HTR-8/SVneo (cell line): ENCODE measurements at regions not wholly inside any gene's neighbourhood (a gene's known extent, or its start where the extent isn't known, plus 50 kb on each side); places are given as distances from the start of the nearest gene placed in this dataset.
"Not testable (repeated sequence)": the region's sequence is repeated elsewhere in the genome, so short reads cannot be mapped to it uniquely, and the experiment has no call there.

Experiments
- DNase-seq: peaks from one replicate; pipeline ENCODE4 v3.0.0; 2011; ENCODE audit warnings: low spot score, mixed read lengths; ENCODE audit not compliant: insufficient read length
- FAIRE-seq: peaks from 2 replicates; lab custom pipeline; 2011; peaks lifted over from hg19 to GRCh38; lab: Jason Lieb, UNC

DNA sequence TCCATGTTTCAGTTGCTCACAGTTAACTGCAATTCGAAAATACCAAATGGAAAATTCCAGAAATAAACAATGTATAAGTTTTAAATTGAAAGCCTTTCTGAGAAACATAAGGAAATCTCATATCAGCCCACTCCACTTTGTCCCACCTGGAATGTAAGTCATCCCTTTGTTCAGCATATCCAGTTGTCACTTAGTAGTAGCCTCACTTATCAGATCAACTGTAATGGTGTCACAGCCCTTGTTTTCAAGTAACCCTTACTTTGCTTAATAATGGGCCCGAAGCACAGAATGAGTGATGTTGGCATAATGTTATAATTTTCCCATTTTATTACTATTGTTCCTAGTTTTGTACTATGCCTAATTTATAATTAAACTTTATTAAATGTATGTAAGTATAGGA, 646.8 kb downstream of the C12orf50 start:
- FAIRE-seq, result no peak
- no peak for DNase-seq

DNA sequence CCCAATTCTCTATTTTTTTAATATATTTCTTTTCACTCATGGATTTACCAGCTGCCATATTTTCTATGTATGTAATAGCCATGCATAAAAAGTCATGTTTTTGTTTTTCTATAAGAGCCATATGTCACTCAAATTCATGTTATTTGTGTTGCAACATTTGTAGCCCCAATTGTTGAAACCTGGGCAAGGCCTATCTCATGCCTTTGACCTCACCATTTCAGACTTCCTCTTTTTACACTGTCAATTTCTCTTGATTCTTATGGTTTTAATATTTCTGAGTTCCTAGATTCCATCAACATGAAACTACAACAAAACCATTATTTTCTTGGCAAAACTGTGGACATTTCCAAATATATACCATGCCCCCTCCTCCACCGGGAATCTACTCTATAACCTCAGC, 647.5 kb downstream of the C12orf50 start:
- DNase-seq, result no peak

DNA sequence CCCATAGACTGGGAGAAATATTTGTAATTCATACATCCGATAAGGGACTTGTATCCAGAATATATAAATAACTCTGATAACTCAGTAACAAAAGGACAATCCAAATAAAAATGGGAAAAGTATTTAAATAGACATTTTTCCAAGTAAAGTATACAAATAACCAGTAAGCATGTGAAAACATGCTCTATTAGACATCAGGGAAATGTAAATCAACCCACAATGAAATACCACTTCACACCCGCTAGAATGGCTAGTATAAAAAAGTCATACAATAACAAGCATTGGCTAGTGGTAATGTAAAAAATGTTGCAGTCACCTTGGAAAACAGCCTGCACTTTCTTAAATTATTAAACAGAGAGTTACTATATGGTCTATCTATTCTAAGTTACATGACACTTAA, 650.7 kb downstream of the C12orf50 start:
- FAIRE-seq (no peak), DNase-seq (no peak)

More for the DNA sequence above, 647.5 kb downstream of the C12orf50 start:
- no peak for FAIRE-seq

DNA sequence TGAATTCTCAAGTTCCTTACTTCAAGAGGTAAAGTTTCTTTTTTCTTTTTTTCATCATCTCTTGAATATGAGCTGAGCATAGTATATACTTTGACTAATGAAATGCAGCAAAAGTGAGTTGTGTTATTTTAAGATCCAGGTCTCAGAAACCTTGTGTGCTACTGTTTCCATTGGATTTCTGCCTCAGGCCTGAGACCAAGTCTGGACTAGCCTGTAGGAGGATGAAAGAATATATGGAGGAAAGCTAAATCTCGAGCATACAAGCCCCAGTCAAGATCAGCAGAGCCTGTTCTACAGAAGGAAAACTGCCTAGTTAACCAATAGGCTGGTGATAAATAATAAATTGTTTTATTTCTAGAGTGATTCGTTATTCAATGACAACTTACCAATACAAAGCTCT, 652.5 kb downstream of the C12orf50 start:
- no peak for FAIRE-seq
- DNase-seq, result no peak

DNA sequence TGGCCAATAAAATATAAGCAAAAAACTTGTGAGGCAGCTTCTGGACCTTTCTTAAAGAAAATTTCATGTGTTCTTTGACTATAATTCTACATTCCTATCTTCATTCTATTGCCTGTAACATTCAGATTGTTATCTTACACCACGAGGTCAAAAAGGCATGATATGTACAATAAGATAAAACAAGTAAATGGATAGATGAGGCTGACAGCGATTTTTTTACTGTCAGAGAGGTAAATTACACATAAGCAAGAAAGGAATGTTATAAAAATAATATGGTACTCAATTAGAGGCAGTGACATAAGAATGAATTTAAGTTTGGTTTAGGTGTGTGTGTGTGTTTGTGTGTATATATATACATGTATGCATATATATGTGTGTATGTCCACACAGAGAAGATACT, 660.0 kb downstream of the C12orf50 start:
- no peak for FAIRE-seq
- no peak for DNase-seq

DNA sequence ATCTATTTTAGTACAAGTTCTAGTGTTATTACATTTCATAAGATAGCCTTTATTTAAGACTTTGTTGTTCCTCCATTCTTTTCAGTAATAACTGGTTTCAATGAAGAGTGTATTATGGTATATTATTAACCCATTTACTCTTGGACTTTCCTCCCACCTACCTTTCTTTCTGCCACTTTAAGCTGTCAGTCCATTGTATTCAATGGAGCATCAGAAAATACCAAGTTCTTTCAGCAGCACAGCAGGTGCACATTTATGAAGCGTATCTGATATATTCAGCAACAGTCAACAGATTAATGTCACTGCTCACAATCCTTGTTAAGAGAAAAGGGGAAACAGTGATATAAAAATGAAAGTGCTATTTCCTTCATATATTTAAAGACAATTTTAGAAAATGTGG, 660.9 kb downstream of the C12orf50 start:
- DNase-seq (no peak), FAIRE-seq (no peak)

DNA sequence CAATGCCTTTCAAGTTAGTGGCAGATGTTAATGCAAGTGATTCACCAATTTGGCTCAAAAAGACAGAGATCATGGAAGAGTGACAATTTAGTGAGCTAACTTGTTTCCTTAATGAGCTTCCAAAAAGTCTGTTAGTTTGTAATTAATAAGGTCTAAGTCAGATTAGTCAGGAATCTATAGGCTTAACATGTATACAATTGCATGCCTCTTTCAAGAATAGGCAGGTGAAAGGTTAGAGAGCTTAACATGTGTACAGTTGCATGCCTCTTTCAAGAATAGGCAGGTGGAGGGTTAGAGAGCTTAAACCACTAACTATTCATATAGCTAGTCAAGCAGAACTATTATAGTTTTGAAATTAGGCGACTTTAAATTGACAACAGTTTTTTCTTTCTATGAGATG, 663.8 kb downstream of the C12orf50 start:
- FAIRE-seq, result no peak
- no peak for DNase-seq

DNA sequence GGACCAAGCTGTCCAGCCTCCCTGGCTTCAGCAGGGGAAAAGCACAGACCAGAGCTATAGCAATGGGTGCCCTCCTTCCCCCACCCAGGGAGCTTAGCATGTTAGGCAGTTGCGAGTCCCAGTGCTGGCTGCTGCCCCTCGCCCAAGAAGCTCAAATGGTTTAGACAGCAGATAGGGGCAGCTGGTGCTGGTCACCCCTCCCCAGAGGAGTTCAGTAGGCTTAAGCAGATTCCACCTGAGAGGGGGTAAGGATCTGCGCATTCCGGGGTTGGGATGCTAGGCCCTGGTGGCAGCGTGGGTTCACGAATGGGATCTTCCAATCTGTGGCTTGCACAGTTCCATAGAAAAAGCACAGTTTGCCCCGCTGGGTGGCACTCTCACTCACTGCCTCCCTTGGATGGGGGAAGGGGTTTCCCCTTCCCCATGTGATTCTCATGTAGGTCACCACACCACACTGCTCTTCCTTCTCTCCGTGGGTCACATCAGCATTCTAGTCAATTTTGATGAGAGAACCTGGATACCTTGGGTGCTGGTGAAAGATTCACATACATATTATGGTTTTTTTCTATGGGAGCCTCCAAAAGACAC, 665.6 kb downstream of the C12orf50 start:
- FAIRE-seq, result no peak
- DNase-seq, result no peak

DNA sequence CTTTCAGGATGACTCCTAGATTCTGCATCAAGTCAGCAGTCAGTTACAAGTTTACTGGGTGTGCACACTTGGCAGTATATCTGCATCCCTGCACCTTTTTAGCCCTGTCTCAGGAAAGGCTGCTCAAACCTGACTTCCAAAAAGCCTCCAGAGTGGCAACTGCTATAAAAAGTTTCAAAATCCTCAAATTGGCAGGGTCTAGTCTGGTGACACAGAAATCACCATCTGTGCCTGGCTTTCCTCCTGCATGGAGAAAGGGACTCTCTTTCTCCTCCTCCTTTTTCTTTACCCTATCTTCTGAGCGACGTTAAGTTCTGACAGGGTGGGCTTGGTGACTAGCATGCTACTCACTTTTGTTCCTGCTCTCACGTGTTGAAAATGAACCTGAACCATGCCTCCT, 679.5 kb downstream of the C12orf50 start:
- no peak for FAIRE-seq

DNA sequence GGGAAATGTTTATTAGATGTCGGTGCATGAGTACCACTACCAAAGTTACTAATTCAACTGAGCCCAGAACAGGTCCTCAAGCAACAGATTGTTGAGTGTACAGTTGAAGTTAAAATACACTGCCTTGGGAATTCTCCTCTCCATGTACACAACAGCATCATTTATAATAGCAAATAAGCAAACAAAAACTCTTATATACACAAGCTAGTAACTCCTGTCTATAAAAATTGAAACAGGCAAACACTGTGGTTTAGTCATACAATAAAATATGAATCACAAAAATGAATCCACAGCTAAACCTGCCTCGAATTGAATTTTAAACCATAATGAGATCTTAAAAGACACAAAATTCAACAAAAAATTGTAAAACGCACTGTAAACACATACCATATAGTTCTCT, 681.1 kb downstream of the C12orf50 start:
- FAIRE-seq (no peak), DNase-seq (no peak)

More for the DNA sequence above, 679.5 kb downstream of the C12orf50 start:
- DNase-seq, result no peak

DNA sequence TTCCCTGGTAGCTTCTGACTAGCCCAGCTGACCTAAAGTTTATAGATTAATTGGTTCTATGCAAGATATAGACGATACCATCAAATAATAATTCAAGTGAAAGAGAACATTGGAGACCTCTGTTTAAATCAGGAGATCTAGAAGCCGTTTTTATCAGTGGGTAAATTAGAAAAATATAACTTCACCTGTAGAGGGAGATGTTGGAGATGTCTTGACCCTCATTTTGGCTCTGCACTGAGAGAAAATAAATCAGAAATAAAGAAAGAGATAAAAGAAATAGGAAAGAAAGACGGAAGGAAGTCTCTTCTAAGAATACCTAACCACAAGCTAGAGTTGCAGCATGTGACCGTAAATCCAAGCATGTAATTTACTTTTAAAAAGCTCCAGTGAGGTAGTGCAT, 684.5 kb downstream of the C12orf50 start:
- FAIRE-seq (no peak), DNase-seq (no peak)

DNA sequence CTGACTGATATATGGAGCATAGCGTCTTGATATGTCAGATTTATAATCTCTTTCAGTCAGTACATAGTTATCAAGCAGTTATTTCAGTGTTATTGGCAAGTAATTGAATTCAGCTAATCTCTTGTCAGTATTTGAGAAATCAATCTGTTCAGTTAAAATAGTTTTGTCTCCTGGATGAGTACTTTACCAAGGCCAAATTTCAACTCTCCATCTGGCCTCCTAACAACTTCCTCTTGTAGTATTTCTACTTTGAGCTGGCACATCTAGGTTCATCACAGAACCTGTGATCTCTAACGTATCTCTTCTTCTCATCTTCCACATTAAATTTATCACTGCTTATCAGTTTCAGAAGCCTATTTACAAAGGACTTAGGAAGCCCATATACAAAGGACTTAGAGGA, 690.5 kb downstream of the C12orf50 start:
- FAIRE-seq, result no peak
- no peak for DNase-seq

DNA sequence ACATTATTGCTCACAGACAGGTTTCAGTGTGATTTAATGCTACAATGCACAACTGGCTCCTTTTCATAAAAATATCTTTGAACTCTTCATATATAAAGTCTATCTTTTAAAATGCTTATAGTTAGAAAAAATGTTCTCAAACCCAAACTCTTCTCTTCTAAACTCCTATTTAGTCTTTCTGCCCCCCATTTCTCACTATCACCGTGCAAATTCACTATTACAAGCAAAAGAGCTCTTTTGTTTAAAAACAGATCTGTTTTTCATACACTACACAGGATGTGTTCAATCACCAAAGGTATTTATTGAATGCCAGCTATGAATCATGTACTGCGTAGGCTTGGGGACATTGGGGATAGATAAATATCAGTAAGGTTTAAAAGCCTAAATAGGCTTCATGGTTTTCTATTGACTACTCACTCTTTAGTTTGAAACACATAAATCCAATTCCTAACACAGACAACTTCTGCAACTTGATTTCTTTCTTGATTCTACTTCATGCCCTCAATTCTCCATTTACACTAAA, 692.3 kb downstream of the C12orf50 start:
- DNase-seq (no peak), FAIRE-seq (no peak)

DNA sequence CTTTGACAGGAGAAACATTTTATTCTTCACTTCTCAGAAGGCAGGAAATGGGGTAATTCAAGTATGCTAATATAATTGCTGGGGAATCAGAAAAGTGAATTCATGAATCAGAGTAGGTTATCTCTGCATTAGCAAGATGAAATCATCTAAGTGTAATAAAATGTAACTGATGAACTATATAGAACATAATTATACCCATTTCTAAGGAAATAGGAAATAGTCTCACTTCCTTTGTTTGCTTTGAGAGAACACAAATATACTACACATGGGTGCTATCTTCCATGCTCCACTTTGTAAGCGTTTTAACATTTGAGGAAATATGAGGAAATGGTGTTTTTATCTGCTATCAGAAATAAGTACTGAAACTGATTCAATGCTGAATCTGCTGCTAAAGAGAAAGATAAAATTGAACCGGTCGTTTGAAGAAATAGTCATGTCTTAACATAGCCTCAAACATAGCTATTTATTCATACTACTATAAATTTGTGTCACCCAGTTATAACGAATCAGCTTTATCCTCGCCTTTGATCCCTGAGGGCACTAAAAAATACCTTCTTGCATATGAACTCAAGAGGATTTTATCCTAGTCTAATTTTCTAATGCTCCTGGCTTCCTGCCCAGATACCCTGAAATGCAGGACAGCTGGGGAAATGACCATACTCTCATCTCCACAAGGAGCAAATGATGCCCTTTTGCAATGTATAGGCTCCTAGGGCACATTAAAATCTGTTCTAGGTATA, 696.0 kb downstream of the C12orf50 start:
- DNase-seq (no peak), FAIRE-seq (no peak)

DNA sequence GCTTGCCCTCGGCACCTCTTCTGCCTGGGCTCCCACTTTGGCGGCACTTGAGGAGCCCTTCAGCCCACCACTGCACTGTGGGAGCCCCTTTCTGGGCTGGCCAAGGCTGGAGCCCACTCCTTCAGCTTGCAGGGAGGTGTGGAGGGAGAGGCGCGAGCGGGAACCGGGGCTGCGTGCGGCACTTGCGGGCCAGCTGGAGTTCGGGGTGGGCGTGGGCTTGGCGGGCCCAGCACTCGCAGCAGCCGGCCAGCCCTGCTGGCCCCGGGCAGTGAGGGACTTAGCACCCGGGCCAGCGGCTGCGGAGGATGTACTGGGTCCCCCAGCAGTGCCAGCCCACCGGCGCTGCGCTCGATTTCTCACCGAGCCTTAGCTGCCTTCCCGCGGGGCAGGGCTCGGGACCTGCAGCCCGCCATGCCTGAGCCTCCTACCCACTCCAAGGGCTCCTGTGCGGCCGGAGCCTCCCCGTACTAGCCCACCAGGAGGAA, 699.1 kb downstream of the C12orf50 start:
- FAIRE-seq, DNase-seq: not testable (repeated sequence)

DNA sequence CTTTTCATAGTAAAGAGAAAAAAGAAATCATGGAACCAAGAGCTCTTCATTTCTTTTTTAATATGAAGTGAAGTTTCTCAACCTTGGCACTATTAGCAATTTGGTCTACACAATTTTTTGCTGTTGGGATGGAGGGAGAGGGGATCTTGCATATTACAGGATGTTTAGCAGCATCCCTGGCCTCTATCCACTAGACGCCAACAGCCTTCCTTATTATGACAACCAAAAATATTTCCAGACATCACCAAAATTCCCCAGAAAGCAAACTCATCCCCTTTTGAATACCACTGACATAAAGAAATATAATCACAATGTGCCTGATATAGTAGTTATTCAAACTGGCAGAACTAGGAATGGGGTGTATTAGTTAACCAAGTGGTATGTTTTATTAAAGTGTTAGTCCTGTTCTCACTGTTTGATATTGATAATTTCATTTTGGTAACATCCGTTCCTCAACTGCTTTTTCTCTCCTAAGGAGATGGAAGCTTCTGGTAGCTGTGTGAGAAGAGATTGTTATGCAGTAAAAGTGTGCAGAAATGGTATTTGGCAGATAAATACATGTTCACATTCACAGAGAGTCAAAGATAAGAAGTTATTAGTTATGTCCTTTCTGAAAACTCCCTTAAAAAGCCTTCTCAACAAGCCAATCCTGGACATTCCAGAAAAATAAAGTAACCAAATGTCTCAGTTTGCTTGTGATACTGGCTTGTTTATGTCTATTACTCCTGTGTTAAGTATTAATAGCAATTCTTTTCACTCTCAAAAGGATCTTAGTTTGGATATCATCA, 699.9 kb downstream of the C12orf50 start:
- no peak for DNase-seq
- no peak for FAIRE-seq

DNA sequence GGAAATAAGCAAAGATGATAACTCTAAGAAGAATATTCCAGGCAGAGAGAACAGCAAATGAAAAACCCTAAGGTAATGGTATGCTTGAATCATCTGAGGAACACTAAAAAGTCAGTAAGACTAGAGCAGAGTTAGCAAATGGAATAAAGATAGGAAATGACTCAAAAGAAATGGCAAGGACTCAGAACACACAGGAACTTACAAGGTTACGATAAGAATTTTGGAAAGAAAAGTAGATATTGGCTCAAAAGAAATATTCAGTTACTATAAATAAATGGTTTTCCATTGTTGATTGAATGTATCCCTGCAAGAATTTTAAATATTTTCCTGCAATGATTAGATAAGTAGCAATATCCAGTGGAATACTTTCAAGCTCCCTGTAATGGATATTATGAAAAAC, 705.8 kb downstream of the C12orf50 start:
- DNase-seq (no peak), FAIRE-seq (no peak)

DNA sequence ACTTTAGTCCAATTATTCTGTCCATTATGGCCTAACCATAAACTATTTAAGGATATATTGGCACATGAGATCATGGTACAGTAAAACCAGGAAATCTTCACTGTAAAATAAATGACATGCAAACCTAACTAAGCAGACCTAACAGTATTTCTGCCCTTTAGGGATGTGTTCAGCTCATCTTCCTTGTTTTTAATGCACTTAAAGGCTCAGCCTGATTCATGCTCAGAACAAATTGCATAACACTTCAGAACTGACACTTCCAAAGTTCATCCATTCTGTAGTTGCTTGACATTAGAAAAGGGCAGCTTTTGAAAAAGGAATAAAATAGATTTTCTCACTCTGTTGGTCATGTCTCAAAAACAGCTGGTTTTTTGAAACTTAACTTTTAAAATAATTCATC, 708.5 kb downstream of the C12orf50 start:
- no peak for FAIRE-seq
- DNase-seq, result no peak

DNA sequence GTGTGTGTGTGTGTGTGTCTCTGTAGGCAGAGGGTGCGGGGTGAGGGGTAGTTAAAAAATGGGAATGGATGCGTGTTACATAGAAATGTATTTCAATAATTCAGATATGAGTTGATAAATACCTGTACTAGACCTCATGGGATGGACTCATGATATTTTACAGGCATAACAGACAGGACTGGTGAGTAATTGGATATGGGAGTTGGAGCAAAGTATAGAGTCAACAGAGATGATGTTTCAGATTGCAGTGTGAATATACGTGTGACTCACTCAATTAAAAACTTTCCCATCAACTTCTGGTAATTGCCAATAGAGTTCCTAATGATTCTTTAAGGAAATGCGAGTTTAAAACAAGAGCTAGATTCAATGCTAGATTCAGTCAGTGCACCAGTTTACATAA, 711.9 kb downstream of the C12orf50 start:
- no peak for FAIRE-seq
- no peak for DNase-seq

DNA sequence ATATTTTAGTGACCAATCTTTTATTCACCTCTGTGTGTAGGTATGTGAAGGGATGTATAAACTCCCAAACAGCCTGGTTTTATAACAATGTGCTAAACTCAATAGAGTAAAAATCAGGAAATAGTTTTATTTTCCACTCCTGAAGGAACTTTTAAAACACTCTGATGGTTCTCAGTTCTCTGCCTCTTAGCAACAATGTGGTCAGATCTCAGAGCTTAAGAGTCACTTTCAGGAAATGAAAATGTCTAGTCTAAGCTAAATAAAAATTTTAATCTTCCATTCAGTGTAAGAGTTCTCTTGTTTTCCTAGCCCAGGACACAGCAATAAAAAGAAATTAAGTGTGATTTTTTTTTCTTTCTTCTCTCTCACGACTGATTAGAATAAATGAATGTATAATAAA, 718.0 kb downstream of the C12orf50 start:
- FAIRE-seq, result no peak

DNA sequence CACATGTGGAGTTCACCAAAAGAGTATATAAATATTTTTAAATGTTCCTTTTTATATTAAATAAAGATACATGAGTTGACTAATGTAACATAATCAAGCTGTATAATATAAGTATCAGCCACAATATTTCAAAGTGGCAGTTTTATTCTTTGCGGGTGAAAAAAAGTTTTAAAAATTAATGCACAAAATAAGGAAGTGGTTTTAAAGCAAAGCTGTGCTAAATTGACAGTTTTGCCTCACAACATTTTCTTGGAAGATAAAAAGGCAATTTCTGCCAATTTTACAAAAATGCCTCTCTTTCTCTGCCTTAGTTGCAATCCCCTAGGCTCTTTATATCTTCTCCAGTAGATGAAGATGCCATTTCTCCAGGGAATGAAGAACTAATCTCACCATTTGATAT, 719.1 kb downstream of the C12orf50 start:
- DNase-seq (no peak), FAIRE-seq (no peak)

More for the DNA sequence above, 718.0 kb downstream of the C12orf50 start:
- no peak for DNase-seq
